ENCODE measurements at regions not wholly inside any gene's neighbourhood (a gene's known extent, or its start where the extent isn't known, plus 50 kb on each side); places are given as distances from the start of the nearest gene placed in this dataset.

- TF ChIP-seq FOXK2 (IDR thresholded peaks at IDR 0.05) (no peak), TARDBP (IDR thresholded peaks at IDR 0.05) (no peak), NFRKB (IDR thresholded peaks at IDR 0.05) (no peak)
- POLR2A ChIA-PET = no interaction called here
- DNase-seq (ENCODE audit: extremely low spot score) = peak; percentile 19
- CTCF ChIA-PET = no interaction called here
Observed at GRCh38 chrX:36908801-36909675, 99.1 kb upstream of the FAM47C start.

GRCh38 chrX:36909676-36910030 lies 98.5 kb upstream of the FAM47C start:
- CTCF ChIA-PET = no interaction called here
- POLR2A ChIA-PET = no interaction called here
- no peak for TF ChIP-seq FOXM1 (IDR thresholded peaks at IDR 0.05; ENCODE audit: borderline replicate concordance)
- TF ChIP-seq ZNF384 (IDR thresholded peaks at IDR 0.05) = no peak
- DNase-seq (ENCODE audit: extremely low spot score) = no peak

- CTCF ChIA-PET = no interaction called here
- TF ChIP-seq ELF4 (IDR thresholded peaks at IDR 0.05) = no peak
- TF ChIP-seq HDGF (IDR thresholded peaks at IDR 0.05; ENCODE audit: borderline replicate concordance) = no peak
- no peak for TF ChIP-seq CTBP1 (IDR thresholded peaks at IDR 0.05; ENCODE audit: borderline replicate concordance)
- TF ChIP-seq FOXM1 (IDR thresholded peaks at IDR 0.05; ENCODE audit: borderline replicate concordance) = no peak
- TF ChIP-seq NFRKB (IDR thresholded peaks at IDR 0.05) = no peak
- no peak for TF ChIP-seq FOXK2 (IDR thresholded peaks at IDR 0.05)
- no peak for TF ChIP-seq PKNOX1 (IDR thresholded peaks at IDR 0.05)
- TF ChIP-seq FOXA1 (IDR thresholded peaks at IDR 0.05) = no peak
- TF ChIP-seq ARNT (IDR thresholded peaks at IDR 0.05) = no peak
- no peak for TF ChIP-seq SP1 (IDR thresholded peaks at IDR 0.05)
- TF ChIP-seq L3MBTL2 (conservative IDR thresholded peaks at IDR 0.05) = no peak
- no peak for TF ChIP-seq ZNF384 (IDR thresholded peaks at IDR 0.05)
- TF ChIP-seq LEF1 (IDR thresholded peaks at IDR 0.05; ENCODE audit: borderline replicate concordance) = no peak
- POLR2A ChIA-PET = no interaction called here
- DNase-seq (ENCODE audit: extremely low spot score) = no peak
Observed at GRCh38 chrX:36913551-36913950, 94.6 kb upstream of the FAM47C start.

GRCh38 chrX:36916941-36917340 lies 91.2 kb upstream of the FAM47C start:
- CTCF ChIA-PET = no interaction called here
- DNase-seq (ENCODE audit: extremely low spot score) = no peak
- no peak for TF ChIP-seq L3MBTL2 (conservative IDR thresholded peaks at IDR 0.05)
- TF ChIP-seq TARDBP (IDR thresholded peaks at IDR 0.05) = no peak
- no peak for TF ChIP-seq HDGF (IDR thresholded peaks at IDR 0.05; ENCODE audit: borderline replicate concordance)
- TF ChIP-seq BHLHE40 (IDR thresholded peaks at IDR 0.05; ENCODE audit: borderline replicate concordance) = no peak
- no peak for TF ChIP-seq FOXM1 (IDR thresholded peaks at IDR 0.05; ENCODE audit: borderline replicate concordance)
- POLR2A ChIA-PET = no interaction called here

GRCh38 chrX:36927712-36928111 lies 80.5 kb upstream of the FAM47C start:
- POLR2A ChIA-PET = no interaction called here
- no peak for DNase-seq (ENCODE audit: extremely low spot score)
- no peak for TF ChIP-seq HDGF (IDR thresholded peaks at IDR 0.05; ENCODE audit: borderline replicate concordance)
- no peak for TF ChIP-seq L3MBTL2 (conservative IDR thresholded peaks at IDR 0.05)
- no peak for TF ChIP-seq SP1 (IDR thresholded peaks at IDR 0.05)
- TF ChIP-seq FOXM1 (IDR thresholded peaks at IDR 0.05; ENCODE audit: borderline replicate concordance) = no peak
- no peak for TF ChIP-seq FOXK2 (IDR thresholded peaks at IDR 0.05)
- TF ChIP-seq CTBP1 (IDR thresholded peaks at IDR 0.05; ENCODE audit: borderline replicate concordance) = no peak
- no peak for TF ChIP-seq ZNF384 (IDR thresholded peaks at IDR 0.05)
- TF ChIP-seq ARNT (IDR thresholded peaks at IDR 0.05) = no peak
- TF ChIP-seq NFRKB (IDR thresholded peaks at IDR 0.05) = no peak
- TF ChIP-seq LEF1 (IDR thresholded peaks at IDR 0.05; ENCODE audit: borderline replicate concordance) = no peak
- no peak for TF ChIP-seq PKNOX1 (IDR thresholded peaks at IDR 0.05)
- TF ChIP-seq ELF4 (IDR thresholded peaks at IDR 0.05) = no peak
- TF ChIP-seq SUZ12 (IDR thresholded peaks at IDR 0.05) = no peak
- TF ChIP-seq BHLHE40 (IDR thresholded peaks at IDR 0.05; ENCODE audit: borderline replicate concordance) = no peak
- no peak for TF ChIP-seq FOXA1 (IDR thresholded peaks at IDR 0.05)
- no peak for TF ChIP-seq TARDBP (IDR thresholded peaks at IDR 0.05)
- CTCF ChIA-PET = no interaction called here

GRCh38 chrX:36930491-36930890 lies 77.7 kb upstream of the FAM47C start:
- TF ChIP-seq SUZ12 (IDR thresholded peaks at IDR 0.05) (no peak), FOXA1 (IDR thresholded peaks at IDR 0.05) (no peak), BHLHE40 (IDR thresholded peaks at IDR 0.05; ENCODE audit: borderline replicate concordance) (no peak)
- POLR2A ChIA-PET = no interaction called here
- no peak for DNase-seq (ENCODE audit: extremely low spot score)
- CTCF ChIA-PET = no interaction called here

GRCh38 chrX:36947214-36947613 lies 61.0 kb upstream of the FAM47C start:
- TF ChIP-seq ZNF384 (IDR thresholded peaks at IDR 0.05) (no peak), BHLHE40 (IDR thresholded peaks at IDR 0.05; ENCODE audit: borderline replicate concordance) (no peak), L3MBTL2 (conservative IDR thresholded peaks at IDR 0.05) (no peak), SUZ12 (IDR thresholded peaks at IDR 0.05) (no peak), ELF4 (IDR thresholded peaks at IDR 0.05) (no peak)
- no peak for DNase-seq (ENCODE audit: extremely low spot score)
- ChIA-PET POLR2A (no interaction called here), CTCF (no interaction called here)
